HL-60 (cell line): ENCODE measurements at regions not wholly inside any gene's neighbourhood (a gene's known extent, or its start where the extent isn't known, plus 50 kb on each side); places are given as distances from the start of the nearest gene placed in this dataset.

ENCODE experiments used
- CTCF ChIP-seq: IDR thresholded peaks from one replicate; pipeline ENCODE4 v1.5.1; 2011; ENCODE audit warnings: low read length, control low read depth, inconsistent platforms; ENCODE audit not compliant: insufficient read depth
- POLR2AphosphoS5 ChIP-seq: IDR thresholded peaks from 2 replicates; pipeline ENCODE4 v1.6.1; 2012; ENCODE audit warnings: low read depth
- REST ChIP-seq: IDR thresholded peaks from 2 replicates; pipeline ENCODE4 v1.6.1; 2012; ENCODE audit warnings: low read depth; ENCODE audit not compliant: insufficient replicate concordance

DNA sequence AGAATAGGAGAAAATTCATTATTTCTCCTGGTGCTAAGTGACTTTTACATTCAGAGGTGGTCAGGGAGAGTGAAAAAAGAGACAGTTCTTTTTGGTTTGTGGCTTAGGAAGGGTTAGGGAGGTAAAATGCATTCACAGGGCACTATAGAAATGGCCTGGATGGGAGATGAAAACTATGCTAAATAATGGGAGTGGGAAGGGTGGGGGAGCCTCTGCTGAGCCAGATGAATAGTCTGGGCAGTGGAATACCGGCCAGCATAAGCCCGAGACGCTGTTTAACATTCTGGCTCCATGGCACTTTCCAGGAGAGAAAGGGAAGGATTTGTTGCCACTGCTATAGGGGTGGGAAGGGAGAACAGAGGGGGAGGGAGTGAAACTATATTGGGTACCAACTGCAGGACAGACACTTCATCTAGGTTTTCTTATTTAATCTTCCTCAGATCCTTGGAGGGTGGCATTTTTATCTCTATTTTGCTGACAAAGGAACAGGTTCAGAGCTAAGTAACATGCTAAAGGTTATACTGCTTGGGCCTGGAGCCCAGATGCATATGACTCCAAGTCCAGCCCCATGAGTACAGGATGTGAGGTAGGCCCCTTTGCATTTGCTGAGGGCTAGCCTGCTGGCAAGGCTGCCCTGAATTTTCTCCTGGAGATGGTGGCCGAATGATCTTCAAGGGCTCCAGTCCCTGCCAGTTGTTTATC is 372.4 kb downstream of the CCSER2 start:
- TF ChIP-seq CTCF (no peak), POLR2AphosphoS5 (no peak), REST (no peak)
